ENCODE measurements at regions not wholly inside any gene's neighbourhood (a gene's known extent, or its start where the extent isn't known, plus 50 kb on each side); places are given as distances from the start of the nearest gene placed in this dataset.

DNA sequence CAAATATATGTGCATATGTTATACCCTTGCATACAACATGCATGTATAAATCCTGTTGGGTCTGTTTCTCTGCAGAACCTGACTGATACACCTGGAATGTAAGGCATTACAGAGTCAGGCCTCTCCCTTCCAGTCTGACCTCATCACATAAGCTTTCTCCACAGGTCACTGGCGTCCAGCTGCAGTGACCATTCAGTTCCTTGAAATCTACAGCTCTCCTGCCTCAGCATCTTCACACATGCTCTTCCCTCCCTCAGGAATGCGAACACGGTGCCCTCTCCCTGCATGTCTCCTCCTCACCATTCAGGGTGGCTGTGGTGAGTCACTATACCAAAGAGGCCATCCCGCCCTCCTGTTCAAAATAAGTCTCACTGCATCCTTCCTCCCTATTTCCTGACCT is 657.8 kb upstream of the B3GAT1 start:
- Histone ChIP-seq H3K27me3 (ENCODE audit: low read depth, low read length) (no peaks in the 10 kb centered on the region), H3K36me3 (replicated peaks; ENCODE audit: low read depth, low read length) (no peaks in the 10 kb centered on the region), H3K4me3 (ENCODE audit: low read length) (no peak overlapping the region), H3K9me3 (ENCODE audit: insufficient read depth, low read length) (no peaks in the 10 kb centered on the region), H4K20me1 (ENCODE audit: insufficient read depth, low read length) (no peaks in the 10 kb centered on the region), H3K27ac (ENCODE audit: low read length) (no peak overlapping the region), H3K9ac (ENCODE audit: low read length) (no peak overlapping the region), H3K79me2 (ENCODE audit: low read length) (no peaks in the 10 kb centered on the region), H2AFZ (ENCODE audit: low read depth, low read length) (no peak overlapping the region), H3K4me1 (ENCODE audit: low read length) (no peaks in the 10 kb centered on the region), H3K4me2 (ENCODE audit: low read length) (no peak overlapping the region)
- TF ChIP-seq, protein P1, sequence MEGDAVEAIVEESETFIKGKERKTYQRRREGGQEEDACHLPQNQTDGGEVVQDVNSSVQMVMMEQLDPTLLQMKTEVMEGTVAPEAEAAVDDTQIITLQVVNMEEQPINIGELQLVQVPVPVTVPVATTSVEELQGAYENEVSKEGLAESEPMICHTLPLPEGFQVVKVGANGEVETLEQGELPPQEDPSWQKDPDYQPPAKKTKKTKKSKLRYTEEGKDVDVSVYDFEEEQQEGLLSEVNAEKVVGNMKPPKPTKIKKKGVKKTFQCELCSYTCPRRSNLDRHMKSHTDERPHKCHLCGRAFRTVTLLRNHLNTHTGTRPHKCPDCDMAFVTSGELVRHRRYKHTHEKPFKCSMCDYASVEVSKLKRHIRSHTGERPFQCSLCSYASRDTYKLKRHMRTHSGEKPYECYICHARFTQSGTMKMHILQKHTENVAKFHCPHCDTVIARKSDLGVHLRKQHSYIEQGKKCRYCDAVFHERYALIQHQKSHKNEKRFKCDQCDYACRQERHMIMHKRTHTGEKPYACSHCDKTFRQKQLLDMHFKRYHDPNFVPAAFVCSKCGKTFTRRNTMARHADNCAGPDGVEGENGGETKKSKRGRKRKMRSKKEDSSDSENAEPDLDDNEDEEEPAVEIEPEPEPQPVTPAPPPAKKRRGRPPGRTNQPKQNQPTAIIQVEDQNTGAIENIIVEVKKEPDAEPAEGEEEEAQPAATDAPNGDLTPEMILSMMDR (IDR thresholded peaks at IDR 0.05; ENCODE audit: low read depth, low read length) = no peak
- no peak for TF ChIP-seq EZH2phosphoT487 (IDR thresholded peaks at IDR 0.05; ENCODE audit: low read depth)

- Histone ChIP-seq H3K79me2 (ENCODE audit: low read length) (no peaks in the 10 kb centered on the region), H3K4me3 (ENCODE audit: low read length) (no peak overlapping the region), H3K4me2 (ENCODE audit: low read length) (no peak overlapping the region), H4K20me1 (ENCODE audit: insufficient read depth, low read length) (no peaks in the 10 kb centered on the region), H3K36me3 (replicated peaks; ENCODE audit: low read depth, low read length) (no peaks in the 10 kb centered on the region), H3K27ac (ENCODE audit: low read length) (no peak overlapping the region), H2AFZ (ENCODE audit: low read depth, low read length) (no peak overlapping the region), H3K9me3 (ENCODE audit: insufficient read depth, low read length) (no peaks in the 10 kb centered on the region), H3K9ac (ENCODE audit: low read length) (no peak overlapping the region), H3K4me1 (ENCODE audit: low read length) (no peaks in the 10 kb centered on the region), H3K27me3 (ENCODE audit: low read depth, low read length) (no peaks in the 10 kb centered on the region)
- no peak for TF ChIP-seq EZH2phosphoT487 (IDR thresholded peaks at IDR 0.05; ENCODE audit: low read depth)
- TF ChIP-seq, protein P1 (IDR thresholded peaks at IDR 0.05; ENCODE audit: low read depth, low read length) = no peak
Measured at GRCh38 chr11:135069063-135069462, 657.0 kb upstream of the B3GAT1 start.

DNA sequence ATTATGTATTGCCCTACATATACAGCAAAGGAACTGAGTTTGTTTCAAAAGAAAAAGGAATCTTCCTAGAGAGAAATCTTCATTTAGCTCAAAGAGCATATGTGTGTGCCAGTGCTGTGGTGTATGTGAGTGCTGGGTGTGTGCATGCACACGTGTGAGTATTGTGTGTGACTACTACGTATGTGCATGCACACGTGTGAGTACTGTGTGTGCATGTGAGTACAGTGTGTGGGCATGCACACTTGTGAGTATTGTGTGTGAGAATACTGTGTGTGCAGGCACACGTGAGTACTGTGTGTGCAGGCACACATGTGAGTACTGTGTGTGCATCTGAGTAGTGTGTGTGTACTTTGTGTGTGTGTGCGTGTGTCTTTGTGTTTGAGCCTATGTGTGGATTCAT is 651.0 kb upstream of the B3GAT1 start:
- H3K9me3 ChIP-seq (ENCODE audit: insufficient read depth, low read length) = peaks cover 10% of the 10 kb centered on the region; the same call in 1 of the 2 replicates
- no peak overlapping the region for H3K4me2 ChIP-seq (ENCODE audit: low read length)
- no peak overlapping the region for H3K27ac ChIP-seq (ENCODE audit: low read length)
- no peaks in the 10 kb centered on the region for H3K79me2 ChIP-seq (ENCODE audit: low read length)
- TF ChIP-seq, protein P1 (IDR thresholded peaks at IDR 0.05; ENCODE audit: low read depth, low read length) = no peak
- no peak for TF ChIP-seq EZH2phosphoT487 (IDR thresholded peaks at IDR 0.05; ENCODE audit: low read depth)
- H3K4me1 ChIP-seq (ENCODE audit: low read length) = no peaks in the 10 kb centered on the region
- no peaks in the 10 kb centered on the region for H4K20me1 ChIP-seq (ENCODE audit: insufficient read depth, low read length)
- no peak overlapping the region for H3K4me3 ChIP-seq (ENCODE audit: low read length)
- no peaks in the 10 kb centered on the region for H3K36me3 ChIP-seq (replicated peaks; ENCODE audit: low read depth, low read length)
- no peaks in the 10 kb centered on the region for H3K27me3 ChIP-seq (ENCODE audit: low read depth, low read length)
- H3K9ac ChIP-seq (ENCODE audit: low read length) = no peak overlapping the region
- H2AFZ ChIP-seq (ENCODE audit: low read depth, low read length) = no peak overlapping the region

- peaks cover 10% of the 10 kb centered on the region; the same call in 1 of the 2 replicates for H3K9me3 ChIP-seq (ENCODE audit: insufficient read depth, low read length)
- H2AFZ ChIP-seq (ENCODE audit: low read depth, low read length) = no peak overlapping the region
- no peak overlapping the region for H3K9ac ChIP-seq (ENCODE audit: low read length)
- H3K4me3 ChIP-seq (ENCODE audit: low read length) = no peak overlapping the region
- no peaks in the 10 kb centered on the region; the same call in 1 of the 2 replicates for H3K27me3 ChIP-seq (ENCODE audit: low read depth, low read length)
- no peak overlapping the region for H3K27ac ChIP-seq (ENCODE audit: low read length)
- no peaks in the 10 kb centered on the region for H3K79me2 ChIP-seq (ENCODE audit: low read length)
- H3K4me1 ChIP-seq (ENCODE audit: low read length) = no peaks in the 10 kb centered on the region
- TF ChIP-seq, protein P1 (IDR thresholded peaks at IDR 0.05; ENCODE audit: low read depth, low read length) = no peak
- TF ChIP-seq EZH2phosphoT487 (IDR thresholded peaks at IDR 0.05; ENCODE audit: low read depth) = no peak
- H3K36me3 ChIP-seq (replicated peaks; ENCODE audit: low read depth, low read length) = no peaks in the 10 kb centered on the region
- H4K20me1 ChIP-seq (ENCODE audit: insufficient read depth, low read length) = no peaks in the 10 kb centered on the region
- no peak overlapping the region for H3K4me2 ChIP-seq (ENCODE audit: low read length)
Measured at GRCh38 chr11:135061166-135061565, 649.1 kb upstream of the B3GAT1 start.
